Keratinocyte (primary cell): ENCODE measurements at regions not wholly inside any gene's neighbourhood (a gene's known extent, or its start where the extent isn't known, plus 50 kb on each side); places are given as distances from the start of the nearest gene placed in this dataset.

ENCODE experiments used
- DNase-seq: peaks from one replicate; pipeline ENCODE4 v3.0.0-alpha.2; 2011; ENCODE audit warnings: low read depth, missing footprints, low spot score
- FAIRE-seq: peaks from 2 replicates; lab custom pipeline; 2011; peaks lifted over from hg19 to GRCh38; lab: Jason Lieb, UNC
- H2AFZ ChIP-seq: 2 replicates; pipeline ENCODE4 v1.6.0; 2012; ENCODE audit warnings: low read length, control low read depth, inconsistent platforms; ENCODE audit not compliant: control insufficient read depth
- H3K27ac ChIP-seq: 2 replicates; pipeline ENCODE4 v1.5.1; 2011; ENCODE audit warnings: low read length; ENCODE audit not compliant: control insufficient read depth, insufficient read depth
- H3K27me3 ChIP-seq: 3 replicates; pipeline ENCODE4 v1.6.0; 2011; ENCODE audit warnings: low read length; ENCODE audit not compliant: control insufficient read depth, insufficient read depth; ENCODE audit errors: extremely low read depth
- H3K36me3 ChIP-seq, 2 experiments: 2 replicates in 1 of 2; 3 replicates in 1 of 2; pipeline ENCODE4 v1.5.1; 2011; ENCODE audit warnings: low read length in 2 of 2, mild to moderate bottlenecking in 1 of 2; ENCODE audit not compliant: control insufficient read depth in 2 of 2, insufficient read depth in 2 of 2; ENCODE audit errors: extremely low read depth in 1 of 2
- H3K4me1 ChIP-seq: 3 replicates; pipeline ENCODE4 v1.5.1; 2011; ENCODE audit warnings: low read length; ENCODE audit not compliant: control insufficient read depth, insufficient read depth; ENCODE audit errors: extremely low read depth
- H3K4me2 ChIP-seq: 3 replicates; pipeline ENCODE4 v1.6.0; 2011; ENCODE audit warnings: low read depth, low read length; ENCODE audit not compliant: control insufficient read depth, insufficient read depth; ENCODE audit errors: extremely low read depth
- H3K4me3 ChIP-seq, 3 experiments: fragments of 200-600 bp in 1 of 3; sonication (generic) in 1 of 3; 2 replicates in 2 of 3; 3 replicates in 1 of 3; pipeline ENCODE4 v1.5.1; 2011 to 2016; ENCODE audit warnings: low read length in 3 of 3, mild to moderate bottlenecking in 3 of 3, control low read depth in 2 of 3, inconsistent platforms in 1 of 3, low read depth in 1 of 3, mixed read lengths in 1 of 3, mixed run types in 1 of 3, moderate library complexity in 1 of 3; ENCODE audit not compliant: control insufficient read depth in 2 of 3, insufficient read depth in 2 of 3; ENCODE audit errors: extremely low read depth in 1 of 3
- H3K79me2 ChIP-seq: 2 replicates; pipeline ENCODE4 v1.6.0; 2012; ENCODE audit warnings: low read length; ENCODE audit not compliant: control insufficient read depth, insufficient read depth
- H3K9ac ChIP-seq: 3 replicates; pipeline ENCODE4 v1.6.0; 2011; ENCODE audit warnings: low read length; ENCODE audit not compliant: control insufficient read depth, insufficient read depth; ENCODE audit errors: extremely low read depth
- H3K9me1 ChIP-seq: 3 replicates; pipeline ENCODE4 v1.6.0; 2011; ENCODE audit warnings: low read length; ENCODE audit not compliant: control insufficient read depth, insufficient read depth; ENCODE audit errors: extremely low read depth
- H3K9me3 ChIP-seq: 2 replicates; pipeline ENCODE4 v1.5.1; 2012; ENCODE audit warnings: low read depth, low read length; ENCODE audit not compliant: control insufficient read depth
- H4K20me1 ChIP-seq: 3 replicates; pipeline ENCODE4 v1.6.0; 2011; ENCODE audit warnings: low read length; ENCODE audit not compliant: control insufficient read depth, insufficient read depth; ENCODE audit errors: extremely low read depth
- EZH2 ChIP-seq: IDR thresholded peaks from one replicate; pipeline ENCODE4 v1.6.1; 2012; ENCODE audit warnings: inconsistent platforms, mild to moderate bottlenecking, low read length, moderate library complexity
- dilution Hi-C: fragments of 300-500 bp; cut with MboI; formaldehyde crosslinking; loops from one replicate; pipeline ENCODE4 v1.7.0; 2020; ENCODE audit warnings: low sequenced_read_pairs; ENCODE audit not compliant: extremely low pct_ligation_motif_present
- TF ChIP-seq, protein P1 (sequence below), 3 experiments: IDR thresholded peaks in 1 of 3; conservative IDR thresholded peaks in 1 of 3; optimal IDR thresholded peaks in 1 of 3; 2 replicates in 2 of 3; 3 replicates in 1 of 3; pipeline versions ENCODE3 to v1.5.1; 2011; ENCODE audit warnings: low read length in 3 of 3, mild to moderate bottlenecking in 3 of 3, moderate library complexity in 2 of 3, control low read depth in 1 of 3, inconsistent platforms in 1 of 3; ENCODE audit not compliant: insufficient read depth in 2 of 3; ENCODE audit errors: extremely low read depth in 1 of 3

DNA sequence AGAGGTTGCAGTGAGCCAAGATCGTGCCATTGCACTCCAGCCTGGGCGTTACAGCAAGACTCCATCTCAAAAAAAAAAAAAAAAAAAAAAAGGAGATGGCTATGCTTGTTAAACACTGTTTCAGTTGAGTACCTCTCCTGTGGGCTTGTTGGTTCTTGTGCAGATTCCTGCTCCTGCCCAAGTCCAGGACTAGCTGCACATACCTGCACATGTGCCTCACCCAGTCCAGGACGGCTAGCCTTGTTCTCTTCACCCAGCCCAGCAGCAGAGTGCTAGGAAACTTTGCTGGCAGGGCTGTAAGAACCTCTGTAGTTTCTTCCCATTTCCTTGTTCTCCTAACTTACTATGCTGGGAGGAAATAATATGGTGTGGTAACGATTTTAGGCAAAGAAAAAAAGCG, 234.1 kb upstream of the DMRT1 start:
- dilution Hi-C loops = no loop called here
- Histone ChIP-seq H3K4me1 (peaks cover 22% of the 10 kb centered on the region), H2AFZ (peak overlapping the region; percentile 84), H3K4me3 (peak overlapping the region in 1 of 3 experiments; percentile 25), H3K9me1 (no peaks in the 10 kb centered on the region), H3K9me3 (no peaks in the 10 kb centered on the region), H3K27me3 (no peaks in the 10 kb centered on the region), H3K79me2 (peaks cover 3% of the 10 kb centered on the region), H3K27ac (peak overlapping the region; percentile 87), H3K9ac (peak overlapping the region; percentile 62), H4K20me1 (no peaks in the 10 kb centered on the region), H3K36me3 (no peaks in the 10 kb centered on the region), H3K4me2 (peak overlapping the region; percentile 77)
- TF ChIP-seq, protein P1, sequence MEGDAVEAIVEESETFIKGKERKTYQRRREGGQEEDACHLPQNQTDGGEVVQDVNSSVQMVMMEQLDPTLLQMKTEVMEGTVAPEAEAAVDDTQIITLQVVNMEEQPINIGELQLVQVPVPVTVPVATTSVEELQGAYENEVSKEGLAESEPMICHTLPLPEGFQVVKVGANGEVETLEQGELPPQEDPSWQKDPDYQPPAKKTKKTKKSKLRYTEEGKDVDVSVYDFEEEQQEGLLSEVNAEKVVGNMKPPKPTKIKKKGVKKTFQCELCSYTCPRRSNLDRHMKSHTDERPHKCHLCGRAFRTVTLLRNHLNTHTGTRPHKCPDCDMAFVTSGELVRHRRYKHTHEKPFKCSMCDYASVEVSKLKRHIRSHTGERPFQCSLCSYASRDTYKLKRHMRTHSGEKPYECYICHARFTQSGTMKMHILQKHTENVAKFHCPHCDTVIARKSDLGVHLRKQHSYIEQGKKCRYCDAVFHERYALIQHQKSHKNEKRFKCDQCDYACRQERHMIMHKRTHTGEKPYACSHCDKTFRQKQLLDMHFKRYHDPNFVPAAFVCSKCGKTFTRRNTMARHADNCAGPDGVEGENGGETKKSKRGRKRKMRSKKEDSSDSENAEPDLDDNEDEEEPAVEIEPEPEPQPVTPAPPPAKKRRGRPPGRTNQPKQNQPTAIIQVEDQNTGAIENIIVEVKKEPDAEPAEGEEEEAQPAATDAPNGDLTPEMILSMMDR (optimal IDR thresholded peaks at IDR 0.05 in 1 of 3, IDR thresholded peaks at IDR 0.05 in 1 of 3, conservative IDR thresholded peaks at IDR 0.05 in 1 of 3; ENCODE audit: extremely low read depth in 1 of 3, insufficient read depth in 2 of 3, low read length in 3 of 3) = no peak
- TF ChIP-seq EZH2 = no peak
- FAIRE-seq = peak; percentile 97
- DNase-seq = peak; percentile 94

DNA sequence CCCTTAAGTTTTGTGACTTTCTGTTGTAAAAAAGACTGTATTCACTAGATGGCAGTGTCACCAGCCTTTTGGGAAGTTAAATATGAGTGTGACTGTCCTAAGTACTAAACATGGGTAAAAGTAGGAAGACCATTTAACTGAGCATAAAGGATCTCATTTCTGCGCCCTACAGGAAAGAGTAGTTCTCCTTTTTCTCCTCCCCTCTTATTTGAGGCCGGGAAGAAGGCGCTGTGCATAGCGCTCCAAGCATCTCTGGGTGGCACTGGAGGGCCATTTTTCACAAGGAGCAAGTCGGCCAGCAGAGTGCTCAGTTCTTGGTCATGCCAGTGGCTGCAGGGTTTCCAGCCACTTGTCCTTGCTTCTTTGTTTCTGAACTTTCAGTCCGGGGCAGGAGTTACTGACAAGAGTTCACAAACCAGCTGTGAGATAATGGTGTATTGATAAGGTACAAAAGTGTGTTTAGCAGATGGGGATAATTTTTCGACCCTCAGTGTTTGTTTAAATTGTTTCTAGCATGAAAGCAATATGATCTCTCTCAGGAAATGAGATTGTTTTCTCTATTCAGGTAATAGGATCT, 227.6 kb upstream of the DMRT1 start:
- Histone ChIP-seq H3K9me3 (no peaks in the 10 kb centered on the region), H3K27ac (peak overlapping the region; percentile 33), H2AFZ (no peak overlapping the region), H3K9me1 (no peaks in the 10 kb centered on the region), H3K79me2 (peaks cover 7% of the 10 kb centered on the region), H3K27me3 (no peaks in the 10 kb centered on the region), H3K4me1 (peaks cover 40% of the 10 kb centered on the region), H3K4me3 (no peak overlapping the region), H3K9ac (no peak overlapping the region), H3K36me3 (no peaks in the 10 kb centered on the region), H3K4me2 (no peak overlapping the region), H4K20me1 (no peaks in the 10 kb centered on the region)
- dilution Hi-C loops = no loop called here
- TF ChIP-seq, protein P1 (optimal IDR thresholded peaks at IDR 0.05 in 1 of 3, IDR thresholded peaks at IDR 0.05 in 1 of 3, conservative IDR thresholded peaks at IDR 0.05 in 1 of 3; ENCODE audit: extremely low read depth in 1 of 3, insufficient read depth in 2 of 3, low read length in 3 of 3) = peak; percentile 66 to 88 (median 86)
- TF ChIP-seq EZH2 = no peak
- FAIRE-seq = peak; percentile 88
- DNase-seq = no peak
